Prostate gland (tissue), 1 donor: ENCODE measurements at regions not wholly inside any gene's neighbourhood (a gene's known extent, or its start where the extent isn't known, plus 50 kb on each side); places are given as distances from the start of the nearest gene placed in this dataset.

Experiments
- POLR2A ChIP-seq: fragments of 450-650 bp; IDR thresholded peaks from one replicate; pipeline ENCODE4 v1.6.1; 2016; ENCODE audit warnings: antibody characterized with exemption, mild to moderate bottlenecking
- POLR2AphosphoS5 ChIP-seq: sonication (generic); formaldehyde crosslinking; IDR thresholded peaks from one replicate; pipeline ENCODE4 v1.6.1; 2017; ENCODE audit warnings: antibody characterized with exemption

DNA sequence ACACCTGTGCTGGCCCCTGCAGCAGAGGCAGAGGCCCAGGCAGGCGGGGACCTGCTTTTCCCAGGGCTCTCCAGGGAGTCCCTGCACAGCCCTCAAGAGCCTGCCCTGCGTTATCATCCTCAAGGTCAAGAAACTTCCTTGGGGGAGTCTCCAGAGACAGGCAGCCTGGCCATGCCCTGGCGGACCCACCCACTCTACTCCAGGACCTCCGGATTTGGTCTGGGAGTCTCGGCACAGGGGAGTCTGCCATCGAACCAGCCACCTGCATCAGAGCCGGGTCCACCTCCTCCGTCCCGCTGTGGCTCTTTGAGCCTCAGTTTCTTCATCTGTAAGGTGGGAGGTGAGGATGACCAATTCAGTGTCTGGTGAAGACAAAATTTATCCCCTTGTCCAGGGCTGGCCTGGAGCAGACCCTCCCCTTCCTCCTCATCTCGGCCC, 75.3 kb upstream of the TNRC6C start:
- TF ChIP-seq POLR2AphosphoS5 (no peak), POLR2A (no peak)
